ENCODE measurements at regions not wholly inside any gene's neighbourhood (a gene's known extent, or its start where the extent isn't known, plus 50 kb on each side); places are given as distances from the start of the nearest gene placed in this dataset.
"Not testable (repeated sequence)": the region's sequence is repeated elsewhere in the genome, so short reads cannot be mapped to it uniquely, and the experiment has no call there.

- peak; percentile 14 for DNase-seq (ENCODE audit: low spot score)
These were observed 89.4 kb downstream of the DDX11 start for GRCh38 chr12:31162896-31163560.

GRCh38 chr12:31174293-31174692 is 100.6 kb downstream of the DDX11 start:
- not testable (repeated sequence) for DNase-seq (ENCODE audit: low spot score)

GRCh38 chr12:31177514-31177913 is 103.9 kb downstream of the DDX11 start:
- peak; percentile 4 for DNase-seq (ENCODE audit: low spot score)

- DNase-seq (ENCODE audit: low spot score): not testable (repeated sequence)
These were observed 105.2 kb downstream of the DDX11 start for GRCh38 chr12:31178875-31179274.

- not testable (repeated sequence) for DNase-seq (ENCODE audit: low spot score)
These were observed 106.1 kb downstream of the DDX11 start for GRCh38 chr12:31179627-31180237.

- not testable (repeated sequence) for DNase-seq (ENCODE audit: low spot score)
These were observed 108.9 kb downstream of the DDX11 start for GRCh38 chr12:31182571-31182970.

GRCh38 chr12:31183107-31183506 is 109.4 kb downstream of the DDX11 start:
- not testable (repeated sequence) for DNase-seq (ENCODE audit: low spot score)

- DNase-seq (ENCODE audit: low spot score): not testable (repeated sequence)
These were observed 110.2 kb downstream of the DDX11 start for GRCh38 chr12:31183899-31184298.

GRCh38 chr12:31184667-31185066 is 111.0 kb downstream of the DDX11 start:
- DNase-seq (ENCODE audit: low spot score): not testable (repeated sequence)

GRCh38 chr12:31192689-31193088 is 119.0 kb downstream of the DDX11 start:
- not testable (repeated sequence) for DNase-seq (ENCODE audit: low spot score)

GRCh38 chr12:31195620-31196019 is 122.0 kb downstream of the DDX11 start:
- DNase-seq (ENCODE audit: low spot score): not testable (repeated sequence)

GRCh38 chr12:31199476-31199875 is 125.8 kb downstream of the DDX11 start:
- DNase-seq (ENCODE audit: low spot score): not testable (repeated sequence)

- no peak for DNase-seq (ENCODE audit: low spot score)
These were observed 124.6 kb downstream of the SINHCAF start for GRCh38 chr12:31201382-31201781.

GRCh38 chr12:31203261-31203660 is 122.7 kb downstream of the SINHCAF start:
- no peak for DNase-seq (ENCODE audit: low spot score)

GRCh38 chr12:31205054-31205453 is 120.9 kb downstream of the SINHCAF start:
- no peak for DNase-seq (ENCODE audit: low spot score)

GRCh38 chr12:31206038-31206670 is 119.8 kb downstream of the SINHCAF start:
- DNase-seq (ENCODE audit: low spot score): peak; percentile 88

GRCh38 chr12:31207799-31208465 is 118.0 kb downstream of the SINHCAF start:
- DNase-seq (ENCODE audit: low spot score): no peak

- DNase-seq (ENCODE audit: low spot score): no peak
These were observed 115.8 kb downstream of the SINHCAF start for GRCh38 chr12:31210104-31210503.

GRCh38 chr12:31210541-31210940 is 115.4 kb downstream of the SINHCAF start:
- no peak for DNase-seq (ENCODE audit: low spot score)

GRCh38 chr12:31214626-31215517 is 111.1 kb downstream of the SINHCAF start:
- DNase-seq (ENCODE audit: low spot score): no peak

Measured in HT-29 (cell line).